NB4 (cell line): ENCODE measurements at regions not wholly inside any gene's neighbourhood (a gene's known extent, or its start where the extent isn't known, plus 50 kb on each side); places are given as distances from the start of the nearest gene placed in this dataset.

ENCODE experiments used
- POLR2A ChIP-seq: IDR thresholded peaks from 2 replicates; pipeline ENCODE4 v1.6.1; 2011; ENCODE audit warnings: mild to moderate bottlenecking; ENCODE audit not compliant: insufficient read length; ENCODE audit errors: extremely low read depth
- TF ChIP-seq, protein P1 (sequence below): IDR thresholded peaks from one replicate; pipeline ENCODE4 v1.5.1; 2012; ENCODE audit warnings: low read depth, low read length

GRCh38 chr9:75552941-75553340 is 337.5 kb upstream of the PCSK5 start:
- no peak for TF ChIP-seq POLR2A
- TF ChIP-seq, protein P1, sequence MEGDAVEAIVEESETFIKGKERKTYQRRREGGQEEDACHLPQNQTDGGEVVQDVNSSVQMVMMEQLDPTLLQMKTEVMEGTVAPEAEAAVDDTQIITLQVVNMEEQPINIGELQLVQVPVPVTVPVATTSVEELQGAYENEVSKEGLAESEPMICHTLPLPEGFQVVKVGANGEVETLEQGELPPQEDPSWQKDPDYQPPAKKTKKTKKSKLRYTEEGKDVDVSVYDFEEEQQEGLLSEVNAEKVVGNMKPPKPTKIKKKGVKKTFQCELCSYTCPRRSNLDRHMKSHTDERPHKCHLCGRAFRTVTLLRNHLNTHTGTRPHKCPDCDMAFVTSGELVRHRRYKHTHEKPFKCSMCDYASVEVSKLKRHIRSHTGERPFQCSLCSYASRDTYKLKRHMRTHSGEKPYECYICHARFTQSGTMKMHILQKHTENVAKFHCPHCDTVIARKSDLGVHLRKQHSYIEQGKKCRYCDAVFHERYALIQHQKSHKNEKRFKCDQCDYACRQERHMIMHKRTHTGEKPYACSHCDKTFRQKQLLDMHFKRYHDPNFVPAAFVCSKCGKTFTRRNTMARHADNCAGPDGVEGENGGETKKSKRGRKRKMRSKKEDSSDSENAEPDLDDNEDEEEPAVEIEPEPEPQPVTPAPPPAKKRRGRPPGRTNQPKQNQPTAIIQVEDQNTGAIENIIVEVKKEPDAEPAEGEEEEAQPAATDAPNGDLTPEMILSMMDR = no peak
